H9 (cell line): ENCODE measurements at regions not wholly inside any gene's neighbourhood (a gene's known extent, or its start where the extent isn't known, plus 50 kb on each side); places are given as distances from the start of the nearest gene placed in this dataset.

Experiments used
- DNase-seq: peaks from one replicate; pipeline ENCODE4 v3.0.0-alpha.2; 2017
- H2AFZ ChIP-seq: one replicate; pipeline ENCODE4 v1.6.1; 2013; ENCODE audit warnings: mild to moderate bottlenecking, low read length, control low read depth, moderate library complexity
- H2AK5ac ChIP-seq: 2 replicates; pipeline ENCODE4 v1.6.1; 2013; ENCODE audit warnings: low read length, control low read depth, mixed read lengths; ENCODE audit not compliant: insufficient read length
- H2BK120ac ChIP-seq: one replicate; pipeline ENCODE4 v1.6.1; 2013; ENCODE audit warnings: low read depth, mild to moderate bottlenecking, low read length, control low read depth, inconsistent platforms; ENCODE audit not compliant: poor library complexity, severe bottlenecking
- H2BK12ac ChIP-seq: 2 replicates; pipeline ENCODE4 v1.6.1; 2013; ENCODE audit warnings: low read length, control low read depth, mixed read lengths, low read depth; ENCODE audit not compliant: insufficient read length
- H2BK15ac ChIP-seq: 2 replicates; pipeline ENCODE4 v1.6.1; 2013; ENCODE audit warnings: low read depth, low read length, control low read depth
- H2BK20ac ChIP-seq: one replicate; pipeline ENCODE4 v1.6.1; 2013; ENCODE audit warnings: low read depth, mild to moderate bottlenecking, low read length, control low read depth, inconsistent platforms; ENCODE audit not compliant: poor library complexity, severe bottlenecking
- H2BK5ac ChIP-seq: 2 replicates; pipeline ENCODE4 v1.6.1; 2013; ENCODE audit warnings: low read length, control low read depth, mixed read lengths; ENCODE audit not compliant: insufficient read length
- H3K14ac ChIP-seq: 2 replicates; pipeline ENCODE4 v1.6.1; 2013; ENCODE audit warnings: low read length, control low read depth; ENCODE audit not compliant: insufficient read depth
- H3K18ac ChIP-seq: 2 replicates; pipeline ENCODE4 v1.6.1; 2013; ENCODE audit warnings: low read depth, mild to moderate bottlenecking, mixed read lengths, low read length, control low read depth; ENCODE audit not compliant: insufficient read length
- H3K23ac ChIP-seq: 2 replicates; pipeline ENCODE4 v1.6.1; 2013; ENCODE audit warnings: low read length, control low read depth, mixed read lengths, low read depth; ENCODE audit not compliant: insufficient read length
- H3K23me2 ChIP-seq: 2 replicates; pipeline ENCODE4 v1.6.1; 2013; ENCODE audit warnings: low read depth, mild to moderate bottlenecking, mixed read lengths, low read length, control low read depth; ENCODE audit not compliant: insufficient read length, poor library complexity, severe bottlenecking
- H3K27ac ChIP-seq: 2 replicates; pipeline ENCODE4 v1.5.1; 2013; ENCODE audit warnings: low read length, control low read depth, mixed read lengths, low read depth; ENCODE audit not compliant: insufficient read length
- H3K27me3 ChIP-seq: 2 replicates; pipeline ENCODE4 v1.6.1; 2013; ENCODE audit warnings: low read length, control low read depth, inconsistent platforms; ENCODE audit not compliant: insufficient read depth
- H3K4ac ChIP-seq: 2 replicates; pipeline ENCODE4 v1.6.1; 2013; ENCODE audit warnings: low read depth, mild to moderate bottlenecking, control low read depth, inconsistent platforms, low read length, moderate library complexity
- H3K4me1 ChIP-seq: 2 replicates; pipeline ENCODE4 v1.6.1; 2013; ENCODE audit warnings: low read length, control low read depth, inconsistent platforms; ENCODE audit not compliant: insufficient read depth
- H3K4me2 ChIP-seq: 2 replicates; pipeline ENCODE4 v1.6.1; 2013; ENCODE audit warnings: low read length, control low read depth, mixed read lengths; ENCODE audit not compliant: insufficient read length, insufficient read depth
- H3K56ac ChIP-seq: 2 replicates; pipeline ENCODE4 v1.6.1; 2013; ENCODE audit warnings: low read depth, mild to moderate bottlenecking, mixed read lengths, low read length, control low read depth; ENCODE audit not compliant: insufficient read length
- H3K79me1 ChIP-seq: 2 replicates; pipeline ENCODE4 v1.6.1; 2013; ENCODE audit warnings: low read depth, mild to moderate bottlenecking, moderate library complexity, low read length, control low read depth, inconsistent platforms; ENCODE audit not compliant: insufficient read depth, poor library complexity, severe bottlenecking
- H3K79me2 ChIP-seq: 2 replicates; pipeline ENCODE4 v1.6.1; 2013; ENCODE audit warnings: low read length, control low read depth, inconsistent platforms; ENCODE audit not compliant: insufficient read depth
- H3K9ac ChIP-seq: 2 replicates; pipeline ENCODE4 v1.6.1; 2013; ENCODE audit warnings: low read length, control low read depth, mixed read lengths; ENCODE audit not compliant: insufficient read length; ENCODE audit errors: extremely low read depth
- H3K9me3 ChIP-seq: one replicate; pipeline ENCODE4 v1.6.1; 2013; ENCODE audit warnings: low read depth, low read length, inconsistent platforms; ENCODE audit not compliant: control insufficient read depth
- H3T11ph ChIP-seq: one replicate; pipeline ENCODE4 v1.6.1; 2013; ENCODE audit warnings: mild to moderate bottlenecking, low read length, control low read depth, inconsistent platforms
- H4K20me1 ChIP-seq: one replicate; pipeline ENCODE4 v1.6.1; 2013; ENCODE audit not compliant: control insufficient read depth, insufficient read length, insufficient read depth
- H4K5ac ChIP-seq: 2 replicates; pipeline ENCODE4 v1.6.1; 2013; ENCODE audit warnings: low read depth, mild to moderate bottlenecking, mixed read lengths, low read length, control low read depth; ENCODE audit not compliant: insufficient read length
- H4K8ac ChIP-seq: replicated peaks from 2 replicates; pipeline ENCODE4 v1.6.1; 2013; ENCODE audit warnings: low read length, control low read depth, mixed read lengths, low read depth; ENCODE audit not compliant: insufficient read length
- H4K91ac ChIP-seq: 2 replicates; pipeline ENCODE4 v1.6.1; 2013; ENCODE audit warnings: low read depth, mild to moderate bottlenecking, moderate library complexity, mixed read lengths, low read length, control low read depth; ENCODE audit not compliant: insufficient read length
- H3K27ac Mint-ChIP-seq, 3 experiments: 2 replicates in 2 of 3; 3 replicates in 1 of 3; pipeline ENCODE4 v1.8.0; 2020 to 2021; ENCODE audit warnings: mixed read lengths in 3 of 3, mild to moderate bottlenecking in 1 of 3, moderate library complexity in 1 of 3
- H3K27me3 Mint-ChIP-seq: 2 replicates; pipeline ENCODE4 v1.8.0; 2021; ENCODE audit warnings: low read depth, mild to moderate bottlenecking, moderate library complexity, mixed read lengths
- H3K36me3 Mint-ChIP-seq, 3 experiments: 2 replicates in 2 of 3; 3 replicates in 1 of 3; pipeline ENCODE4 v1.8.0; 2020 to 2021; ENCODE audit warnings: low read depth in 3 of 3, mixed read lengths in 3 of 3; ENCODE audit not compliant: insufficient read depth in 1 of 3
- H3K4me1 Mint-ChIP-seq, 2 experiments: 2 replicates each; pipeline ENCODE4 v1.8.0; 2020; ENCODE audit warnings: mixed read lengths in 2 of 2
- H3K4me3 Mint-ChIP-seq, 2 experiments: 2 replicates in 1 of 2; 3 replicates in 1 of 2; pipeline ENCODE4 v1.8.0; 2020 to 2021; ENCODE audit warnings: mild to moderate bottlenecking in 2 of 2, mixed read lengths in 2 of 2, moderate library complexity in 1 of 2
- H3K9me3 Mint-ChIP-seq, 2 experiments: 2 replicates in 1 of 2; 3 replicates in 1 of 2; pipeline ENCODE4 v1.8.0; 2020; ENCODE audit warnings: mild to moderate bottlenecking in 2 of 2, mixed read lengths in 2 of 2, moderate library complexity in 1 of 2
- WGBS: extraction: QIAGEN DNeasy Blood & Tissue Kit; methylation state at CpG from one replicate; pipeline ENCODE4 v1.1.7; 2013; ENCODE audit warnings: missing lambda C conversion rate, low lambda C conversion rate, mixed read lengths; ENCODE audit not compliant: insufficient read length; ENCODE audit errors: extremely low coverage; 5-methylcytosine and 5-hydroxymethylcytosine counted together
- TF ChIP-seq, protein P1 (sequence below): fragments of 200-600 bp; sonication (generic); conservative IDR thresholded peaks from 3 replicates; pipeline ENCODE4 v1.8.0; 2021; ENCODE audit warnings: antibody characterized with exemption, mild to moderate bottlenecking

DNA sequence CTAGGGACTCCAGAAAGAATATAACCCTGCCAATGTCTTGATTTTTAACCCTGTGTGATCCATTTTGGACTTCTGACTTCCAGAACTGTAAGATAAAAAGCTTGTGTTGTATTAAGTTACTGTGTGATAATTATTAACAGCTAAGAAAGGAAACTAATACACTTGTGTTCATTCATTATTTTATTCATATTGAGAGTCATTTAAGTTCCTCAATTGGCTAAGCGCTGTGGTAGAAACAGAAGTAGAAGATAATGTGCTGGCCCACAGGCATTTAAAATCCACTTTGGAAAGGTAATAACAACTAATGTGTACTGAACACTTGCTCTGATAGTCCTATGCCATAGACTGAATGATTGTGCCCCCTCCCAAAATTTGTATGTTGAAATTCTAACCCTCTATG lies 471.7 kb upstream of the GHITM start:
- no peak overlapping the region for H3K23ac ChIP-seq
- H4K20me1 ChIP-seq = no peaks in the 10 kb centered on the region
- no peak overlapping the region for H3K4me3 Mint-ChIP-seq
- no peak overlapping the region for H3K4me2 ChIP-seq
- no peak overlapping the region for H3K14ac ChIP-seq
- no peak overlapping the region for H2AK5ac ChIP-seq
- H3T11ph ChIP-seq = no peak overlapping the region
- no peaks in the 10 kb centered on the region for H3K36me3 Mint-ChIP-seq
- H3K9me3 Mint-ChIP-seq = peaks cover 0 to 2% of the 10 kb centered on the region in 2 experiments; a peak in 3 of 5 replicates
- no peak overlapping the region for H3K27ac ChIP-seq
- WGBS = no CpG with 5 or more reads among the region's 1 CpG
- no peak overlapping the region for H4K5ac ChIP-seq
- no peaks in the 10 kb centered on the region for H3K79me1 ChIP-seq
- no peak overlapping the region for H2BK15ac ChIP-seq
- H3K4me1 ChIP-seq = no peaks in the 10 kb centered on the region
- no peak overlapping the region for H2BK20ac ChIP-seq
- no peak overlapping the region for H2AFZ ChIP-seq
- TF ChIP-seq, protein P1, sequence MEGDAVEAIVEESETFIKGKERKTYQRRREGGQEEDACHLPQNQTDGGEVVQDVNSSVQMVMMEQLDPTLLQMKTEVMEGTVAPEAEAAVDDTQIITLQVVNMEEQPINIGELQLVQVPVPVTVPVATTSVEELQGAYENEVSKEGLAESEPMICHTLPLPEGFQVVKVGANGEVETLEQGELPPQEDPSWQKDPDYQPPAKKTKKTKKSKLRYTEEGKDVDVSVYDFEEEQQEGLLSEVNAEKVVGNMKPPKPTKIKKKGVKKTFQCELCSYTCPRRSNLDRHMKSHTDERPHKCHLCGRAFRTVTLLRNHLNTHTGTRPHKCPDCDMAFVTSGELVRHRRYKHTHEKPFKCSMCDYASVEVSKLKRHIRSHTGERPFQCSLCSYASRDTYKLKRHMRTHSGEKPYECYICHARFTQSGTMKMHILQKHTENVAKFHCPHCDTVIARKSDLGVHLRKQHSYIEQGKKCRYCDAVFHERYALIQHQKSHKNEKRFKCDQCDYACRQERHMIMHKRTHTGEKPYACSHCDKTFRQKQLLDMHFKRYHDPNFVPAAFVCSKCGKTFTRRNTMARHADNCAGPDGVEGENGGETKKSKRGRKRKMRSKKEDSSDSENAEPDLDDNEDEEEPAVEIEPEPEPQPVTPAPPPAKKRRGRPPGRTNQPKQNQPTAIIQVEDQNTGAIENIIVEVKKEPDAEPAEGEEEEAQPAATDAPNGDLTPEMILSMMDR = no peak
- no peak overlapping the region for H2BK5ac ChIP-seq
- H3K27me3 Mint-ChIP-seq = no peaks in the 10 kb centered on the region
- no peak overlapping the region for H2BK12ac ChIP-seq
- no peak overlapping the region for H3K18ac ChIP-seq
- H2BK120ac ChIP-seq = no peak overlapping the region
- H3K27me3 ChIP-seq = no peaks in the 10 kb centered on the region
- no peaks in the 10 kb centered on the region for H3K79me2 ChIP-seq
- DNase-seq = no peak
- H3K4ac ChIP-seq = no peak overlapping the region
- no peak overlapping the region for H3K27ac Mint-ChIP-seq
- H4K91ac ChIP-seq = no peak overlapping the region
- no peak overlapping the region for H3K56ac ChIP-seq
- H3K9me3 ChIP-seq = no peaks in the 10 kb centered on the region
- H3K9ac ChIP-seq = no peak overlapping the region
- no peak overlapping the region for H4K8ac ChIP-seq
- H3K23me2 ChIP-seq = no peaks in the 10 kb centered on the region
- H3K4me1 Mint-ChIP-seq = no peaks in the 10 kb centered on the region
